ENCODE measurements at regions not wholly inside any gene's neighbourhood (a gene's known extent, or its start where the extent isn't known, plus 50 kb on each side); places are given as distances from the start of the nearest gene placed in this dataset.

GRCh38 chr14:48111151-48111550, 435.7 kb upstream of the MDGA2 start:
- TF ChIP-seq, protein P1, sequence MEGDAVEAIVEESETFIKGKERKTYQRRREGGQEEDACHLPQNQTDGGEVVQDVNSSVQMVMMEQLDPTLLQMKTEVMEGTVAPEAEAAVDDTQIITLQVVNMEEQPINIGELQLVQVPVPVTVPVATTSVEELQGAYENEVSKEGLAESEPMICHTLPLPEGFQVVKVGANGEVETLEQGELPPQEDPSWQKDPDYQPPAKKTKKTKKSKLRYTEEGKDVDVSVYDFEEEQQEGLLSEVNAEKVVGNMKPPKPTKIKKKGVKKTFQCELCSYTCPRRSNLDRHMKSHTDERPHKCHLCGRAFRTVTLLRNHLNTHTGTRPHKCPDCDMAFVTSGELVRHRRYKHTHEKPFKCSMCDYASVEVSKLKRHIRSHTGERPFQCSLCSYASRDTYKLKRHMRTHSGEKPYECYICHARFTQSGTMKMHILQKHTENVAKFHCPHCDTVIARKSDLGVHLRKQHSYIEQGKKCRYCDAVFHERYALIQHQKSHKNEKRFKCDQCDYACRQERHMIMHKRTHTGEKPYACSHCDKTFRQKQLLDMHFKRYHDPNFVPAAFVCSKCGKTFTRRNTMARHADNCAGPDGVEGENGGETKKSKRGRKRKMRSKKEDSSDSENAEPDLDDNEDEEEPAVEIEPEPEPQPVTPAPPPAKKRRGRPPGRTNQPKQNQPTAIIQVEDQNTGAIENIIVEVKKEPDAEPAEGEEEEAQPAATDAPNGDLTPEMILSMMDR (IDR thresholded peaks at IDR 0.05), result no peak
- TF ChIP-seq POLR2A (IDR thresholded peaks at IDR 0.05), result no peak
- no peak for TF ChIP-seq EP300 (IDR thresholded peaks at IDR 0.05)
- TF ChIP-seq POLR2AphosphoS5 (IDR thresholded peaks at IDR 0.05), result no peak

All from upper lobe of left lung (tissue), 4 donors.